ENCODE measurements at regions not wholly inside any gene's neighbourhood (a gene's known extent, or its start where the extent isn't known, plus 50 kb on each side); places are given as distances from the start of the nearest gene placed in this dataset.

- intact Hi-C loops (cut with DNase I), result no loop called here
- no peak for DNase-seq
These were observed 186.9 kb downstream of the FOXB1 start for GRCh38 chr15:60191016-60191415.

GRCh38 chr15:60191821-60192220, 187.7 kb downstream of the FOXB1 start:
- intact Hi-C loops (cut with DNase I), result no loop called here
- DNase-seq, result no peak

- intact Hi-C loops (cut with DNase I), result no loop called here
- no peak for DNase-seq
These were observed 191.5 kb downstream of the FOXB1 start for GRCh38 chr15:60195611-60196010.

GRCh38 chr15:60204131-60204885, 193.5 kb downstream of the ANXA2 start:
- DNase-seq, result no peak
- intact Hi-C loops (cut with DNase I), result no loop called here

GRCh38 chr15:60208709-60209108, 189.1 kb downstream of the ANXA2 start:
- DNase-seq, result no peak
- intact Hi-C loops (cut with DNase I), result no loop called here

GRCh38 chr15:60212536-60212935, 185.2 kb downstream of the ANXA2 start:
- DNase-seq, result no peak
- intact Hi-C loops (cut with DNase I), result no loop called here

- no peak for DNase-seq
- intact Hi-C loops (cut with DNase I), result no loop called here
These were observed 184.3 kb downstream of the ANXA2 start for GRCh38 chr15:60213377-60214000.

GRCh38 chr15:60214201-60214600, 183.6 kb downstream of the ANXA2 start:
- no peak for DNase-seq
- intact Hi-C loops (cut with DNase I), result no loop called here

GRCh38 chr15:60215225-60215963, 182.4 kb downstream of the ANXA2 start:
- DNase-seq, result no peak
- intact Hi-C loops (cut with DNase I), result no loop called here

GRCh38 chr15:60217161-60217560, 180.6 kb downstream of the ANXA2 start:
- intact Hi-C loops (cut with DNase I), result no loop called here
- DNase-seq, result no peak

GRCh38 chr15:60218256-60218655, 179.5 kb downstream of the ANXA2 start:
- no peak for DNase-seq
- intact Hi-C loops (cut with DNase I), result no loop called here

GRCh38 chr15:60219866-60220265, 177.9 kb downstream of the ANXA2 start:
- DNase-seq, result no peak
- intact Hi-C loops (cut with DNase I), result no loop called here

- no peak for DNase-seq
- intact Hi-C loops (cut with DNase I), result no loop called here
These were observed 176.4 kb downstream of the ANXA2 start for GRCh38 chr15:60221356-60221755.

GRCh38 chr15:60222404-60222803, 175.4 kb downstream of the ANXA2 start:
- intact Hi-C loops (cut with DNase I), result no loop called here
- DNase-seq, result no peak

GRCh38 chr15:60223176-60223575, 174.6 kb downstream of the ANXA2 start:
- peak in 2 of 42 donors; percentile 2 for DNase-seq
- intact Hi-C loops (cut with DNase I), result no loop called here

- intact Hi-C loops (cut with DNase I), result no loop called here
- DNase-seq, result no peak
These were observed 170.9 kb downstream of the ANXA2 start for GRCh38 chr15:60226924-60227323.

- DNase-seq, result no peak
- intact Hi-C loops (cut with DNase I), result no loop called here
These were observed 169.7 kb downstream of the ANXA2 start for GRCh38 chr15:60228101-60228500.

- DNase-seq, result no peak
- intact Hi-C loops (cut with DNase I), result no loop called here
These were observed 169.2 kb downstream of the ANXA2 start for GRCh38 chr15:60228619-60229018.

GRCh38 chr15:60235951-60236710, 161.7 kb downstream of the ANXA2 start:
- intact Hi-C loops (cut with DNase I), result no loop called here
- no peak for DNase-seq

- DNase-seq, result no peak
- intact Hi-C loops (cut with DNase I), result no loop called here
These were observed 160.3 kb downstream of the ANXA2 start for GRCh38 chr15:60237446-60237845.

Measured in head of caudate nucleus (tissue), 42 donors.